Thoracic aorta (tissue), 2 donors: ENCODE measurements at regions not wholly inside any gene's neighbourhood (a gene's known extent, or its start where the extent isn't known, plus 50 kb on each side); places are given as distances from the start of the nearest gene placed in this dataset.

Experiments used
- ATAC-seq: fragments of 150-250 bp; one replicate; pipeline ENCODE4 v1.8.0; 2017; ENCODE audit warnings: low read depth; ENCODE audit not compliant: insufficient number of reproducible peaks, low FRiP score
- DNase-seq: peaks from one replicate; pipeline ENCODE4 v3.0.0-alpha.2; 2020; ENCODE audit warnings: low spot score
- H3K27ac ChIP-seq, 2 donors: fragments of 200-600 bp; sonication (generic); 1 replicate in 1 of 2; 2 replicates in 1 of 2; pipeline ENCODE4 v1.5.1; 2016; ENCODE audit warnings: mild to moderate bottlenecking in 2 of 2, moderate library complexity in 2 of 2
- H3K27me3 ChIP-seq: fragments of 200-600 bp; sonication (generic); replicated peaks from 2 replicates; pipeline ENCODE4 v1.6.0; 2016; ENCODE audit warnings: mild to moderate bottlenecking; ENCODE audit not compliant: insufficient read depth
- H3K36me3 ChIP-seq: fragments of 200-600 bp; sonication (generic); one replicate; pipeline ENCODE4 v1.5.1; 2016
- H3K4me1 ChIP-seq, 2 donors: fragments of 200-600 bp; sonication (generic); 1 replicate in 1 of 2; 2 replicates in 1 of 2; pipeline versions ENCODE4 v1.5.1 to v1.6.0; 2016; ENCODE audit warnings: low read depth in 2 of 2, mild to moderate bottlenecking in 1 of 2; ENCODE audit not compliant: control insufficient read depth in 1 of 2
- H3K4me3 ChIP-seq: fragments of 200-600 bp; sonication (generic); 2 replicates; pipeline ENCODE4 v1.5.1; 2016; ENCODE audit warnings: mild to moderate bottlenecking
- H3K9me3 ChIP-seq: fragments of 200-600 bp; sonication (generic); 2 replicates; pipeline ENCODE4 v1.5.1; 2016
- TF ChIP-seq, protein P1 (sequence below): fragments of 200-600 bp; sonication (generic); IDR thresholded peaks from one replicate; pipeline ENCODE4 v1.5.1; 2019; ENCODE audit warnings: antibody characterized with exemption

DNA sequence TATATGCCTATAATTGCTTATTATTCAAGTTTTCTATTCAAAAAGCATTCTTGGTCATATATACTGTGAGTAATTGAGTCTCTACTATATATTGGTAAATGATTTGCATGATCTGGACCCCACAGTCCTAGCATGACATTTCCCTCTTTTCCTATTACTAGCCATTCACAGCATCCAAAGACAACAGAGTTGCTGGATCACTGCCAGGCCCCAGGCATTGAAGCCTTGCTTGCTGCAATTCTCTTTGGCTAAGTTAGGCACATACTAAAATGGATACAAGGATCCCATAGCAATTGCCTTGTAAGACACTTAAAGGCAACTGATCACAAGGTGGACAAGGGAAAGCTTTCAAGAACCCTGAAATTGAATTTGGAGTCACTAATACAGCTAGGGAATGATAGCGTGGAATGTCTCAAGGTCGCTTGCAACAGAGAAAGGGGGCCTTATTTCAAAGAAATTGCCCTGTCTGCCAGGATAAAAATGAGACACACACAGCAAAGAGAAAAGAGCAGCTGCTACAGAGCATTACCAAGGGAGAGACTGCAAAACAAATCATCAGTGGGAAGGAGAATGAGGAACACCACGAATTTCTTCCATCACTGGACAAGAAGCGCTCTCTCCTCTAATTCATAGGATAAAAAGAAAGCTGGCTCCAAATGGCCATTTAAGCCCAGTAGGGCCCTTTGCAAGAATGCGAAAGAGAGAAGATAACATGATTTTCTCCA, 77.1 kb upstream of the EPHA4 start:
- H3K4me1 ChIP-seq: peaks cover 0 to 7% of the 10 kb centered on the region in 2 donors
- no peak overlapping the region for H3K4me3 ChIP-seq
- H3K27ac ChIP-seq: no peak overlapping the region
- TF ChIP-seq, protein P1, sequence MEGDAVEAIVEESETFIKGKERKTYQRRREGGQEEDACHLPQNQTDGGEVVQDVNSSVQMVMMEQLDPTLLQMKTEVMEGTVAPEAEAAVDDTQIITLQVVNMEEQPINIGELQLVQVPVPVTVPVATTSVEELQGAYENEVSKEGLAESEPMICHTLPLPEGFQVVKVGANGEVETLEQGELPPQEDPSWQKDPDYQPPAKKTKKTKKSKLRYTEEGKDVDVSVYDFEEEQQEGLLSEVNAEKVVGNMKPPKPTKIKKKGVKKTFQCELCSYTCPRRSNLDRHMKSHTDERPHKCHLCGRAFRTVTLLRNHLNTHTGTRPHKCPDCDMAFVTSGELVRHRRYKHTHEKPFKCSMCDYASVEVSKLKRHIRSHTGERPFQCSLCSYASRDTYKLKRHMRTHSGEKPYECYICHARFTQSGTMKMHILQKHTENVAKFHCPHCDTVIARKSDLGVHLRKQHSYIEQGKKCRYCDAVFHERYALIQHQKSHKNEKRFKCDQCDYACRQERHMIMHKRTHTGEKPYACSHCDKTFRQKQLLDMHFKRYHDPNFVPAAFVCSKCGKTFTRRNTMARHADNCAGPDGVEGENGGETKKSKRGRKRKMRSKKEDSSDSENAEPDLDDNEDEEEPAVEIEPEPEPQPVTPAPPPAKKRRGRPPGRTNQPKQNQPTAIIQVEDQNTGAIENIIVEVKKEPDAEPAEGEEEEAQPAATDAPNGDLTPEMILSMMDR: no peak
- H3K27me3 ChIP-seq: no peaks in the 10 kb centered on the region
- no peaks in the 10 kb centered on the region for H3K36me3 ChIP-seq
- DNase-seq: peak; percentile 19
- H3K9me3 ChIP-seq: no peaks in the 10 kb centered on the region
- ATAC-seq: no peak

DNA sequence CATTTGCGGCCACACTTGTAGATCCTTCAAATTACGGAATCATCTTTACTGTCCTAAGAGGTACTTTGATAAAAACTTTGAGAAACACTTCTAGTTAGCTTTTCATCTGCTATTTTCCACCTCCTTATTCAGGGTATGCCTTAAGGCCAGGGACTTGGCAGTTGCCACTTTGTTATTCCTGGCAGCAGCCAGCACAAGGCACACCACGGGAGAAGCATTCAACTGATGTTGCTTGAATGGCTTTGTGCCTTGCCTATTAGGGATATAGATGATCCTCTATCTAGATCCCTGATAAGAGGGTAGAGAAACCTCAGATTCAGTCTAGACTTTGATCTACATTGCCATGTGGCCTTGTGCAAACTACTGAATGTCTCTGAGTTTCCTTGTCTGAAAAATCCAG, 70.3 kb upstream of the EPHA4 start:
- TF ChIP-seq, protein P1: no peak
- no peak for ATAC-seq
- Histone ChIP-seq H3K36me3 (no peaks in the 10 kb centered on the region), H3K4me3 (no peak overlapping the region), H3K9me3 (no peaks in the 10 kb centered on the region), H3K4me1 (peaks cover 0 to 9% of the 10 kb centered on the region in 2 donors), H3K27me3 (no peaks in the 10 kb centered on the region), H3K27ac (no peak overlapping the region)
- DNase-seq: no peak

DNA sequence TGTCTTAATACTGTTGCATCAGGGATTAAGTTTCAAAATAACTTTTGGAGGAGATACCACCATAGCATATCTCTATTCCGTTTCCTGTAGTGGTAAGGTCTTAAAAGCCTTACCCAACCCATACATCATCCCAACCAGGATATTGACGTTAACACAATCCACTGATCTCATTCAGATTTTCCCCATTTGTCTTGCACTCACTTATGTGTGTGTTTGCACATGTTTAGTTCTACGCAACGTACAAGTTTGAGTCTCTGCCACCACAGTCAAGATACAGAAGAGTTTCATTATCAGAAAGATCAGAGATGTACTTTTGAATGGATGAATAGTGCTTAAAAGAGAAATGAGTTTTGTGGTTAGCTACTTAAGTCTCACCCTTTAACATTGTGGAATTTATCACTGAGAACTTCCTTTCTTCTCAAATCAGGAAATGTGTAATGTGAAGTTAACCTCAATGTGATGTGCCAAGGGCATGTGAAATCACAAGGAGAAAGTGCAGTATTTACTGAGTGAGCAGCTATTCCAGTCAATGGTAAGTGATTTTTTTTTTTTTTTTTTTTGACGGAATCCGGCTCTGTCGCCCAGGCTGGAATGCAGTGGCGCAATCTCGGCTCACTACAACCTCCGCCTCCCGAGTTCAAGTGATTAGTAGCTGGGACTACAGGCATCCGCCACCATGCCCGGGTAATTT, 69.2 kb upstream of the EPHA4 start:
- Histone ChIP-seq H3K4me3 (no peak overlapping the region), H3K27me3 (no peaks in the 10 kb centered on the region), H3K9me3 (no peaks in the 10 kb centered on the region), H3K36me3 (no peaks in the 10 kb centered on the region), H3K27ac (no peak overlapping the region), H3K4me1 (peaks cover 0 to 9% of the 10 kb centered on the region in 2 donors)
- TF ChIP-seq, protein P1: no peak
- no peak for ATAC-seq
- no peak for DNase-seq

DNA sequence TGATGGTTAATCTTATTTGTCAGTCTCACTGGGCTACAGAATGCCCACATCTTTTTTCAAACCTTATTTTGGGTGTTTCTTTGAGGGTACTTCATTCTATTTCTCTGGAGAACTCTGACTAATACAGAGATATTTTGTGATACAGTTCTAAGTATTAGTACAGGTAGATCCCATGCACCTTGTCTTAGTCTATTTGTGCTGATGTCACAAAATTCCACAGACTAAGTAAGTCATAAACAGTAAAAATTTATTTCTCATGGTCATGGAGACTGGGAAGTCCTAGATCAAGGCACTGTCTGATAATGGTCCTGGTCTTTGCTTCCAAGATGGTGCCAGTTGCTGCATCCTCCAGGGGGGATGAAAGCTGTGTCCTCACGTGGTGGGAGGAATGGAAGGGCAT, 68.6 kb upstream of the EPHA4 start:
- TF ChIP-seq, protein P1: no peak
- no peak for DNase-seq
- H3K4me3 ChIP-seq: no peak overlapping the region
- no peaks in the 10 kb centered on the region for H3K27me3 ChIP-seq
- peaks cover 0 to 9% of the 10 kb centered on the region in 2 donors for H3K4me1 ChIP-seq
- ATAC-seq: no peak
- H3K9me3 ChIP-seq: no peaks in the 10 kb centered on the region
- no peak overlapping the region for H3K27ac ChIP-seq
- H3K36me3 ChIP-seq: no peaks in the 10 kb centered on the region

DNA sequence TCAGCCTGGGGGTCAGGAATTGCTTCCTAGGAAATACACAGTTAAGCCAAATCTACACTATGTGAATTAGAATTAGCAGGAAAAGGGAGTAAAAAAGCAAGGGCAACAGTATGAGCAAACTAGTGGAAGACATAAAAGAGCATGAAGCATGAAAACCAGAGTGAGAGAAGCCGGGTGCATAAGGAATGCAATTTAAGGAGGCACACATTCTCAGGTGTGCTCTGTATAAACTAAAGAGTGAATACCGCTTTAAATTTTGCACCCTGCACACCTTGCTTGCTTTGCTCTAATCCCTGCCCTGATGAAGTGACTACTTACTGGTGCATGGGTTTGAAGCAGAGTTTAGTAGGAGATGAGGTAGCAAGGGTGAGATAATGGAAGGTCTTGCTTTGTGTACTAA, 65.7 kb upstream of the EPHA4 start:
- Histone ChIP-seq H3K4me1 (peaks cover 0 to 8% of the 10 kb centered on the region in 2 donors), H3K36me3 (no peaks in the 10 kb centered on the region), H3K27me3 (no peaks in the 10 kb centered on the region), H3K9me3 (no peaks in the 10 kb centered on the region), H3K27ac (no peak overlapping the region), H3K4me3 (no peak overlapping the region)
- DNase-seq: no peak
- TF ChIP-seq, protein P1: no peak
- ATAC-seq: no peak
